GM18498 (cell line): ENCODE measurements at regions not wholly inside any gene's neighbourhood (a gene's known extent, or its start where the extent isn't known, plus 50 kb on each side); places are given as distances from the start of the nearest gene placed in this dataset.
"Not testable (repeated sequence)": the region's sequence is repeated elsewhere in the genome, so short reads cannot be mapped to it uniquely, and the experiment has no call there.

ENCODE experiments used
- ATAC-seq: cut with Tn5 transposase; IDR thresholded peaks from one replicate; pipeline ENCODE4 v1.9.1; 2021; ENCODE audit warnings: mild to moderate bottlenecking, moderate library complexity; ENCODE audit not compliant: unreplicated experiment

- ATAC-seq: no peak
Measured at GRCh38 chr11:22567759-22568158, 57.9 kb downstream of the FANCF start.

- no peak for ATAC-seq
Measured at GRCh38 chr11:22566293-22566692, 59.3 kb downstream of the FANCF start.

GRCh38 chr11:22561283-22561682 lies 64.3 kb downstream of the FANCF start:
- no peak for ATAC-seq

GRCh38 chr11:22559416-22559815 lies 66.2 kb downstream of the FANCF start:
- no peak for ATAC-seq

GRCh38 chr11:22558664-22559063 lies 67.0 kb downstream of the FANCF start:
- ATAC-seq: no peak

GRCh38 chr11:22556381-22556780 lies 69.2 kb downstream of the FANCF start:
- no peak for ATAC-seq

- no peak for ATAC-seq
Measured at GRCh38 chr11:22555881-22556280, 69.7 kb downstream of the FANCF start.

- ATAC-seq: peak; percentile 90
Measured at GRCh38 chr11:22554221-22554620, 71.4 kb downstream of the FANCF start.

GRCh38 chr11:22552885-22553284 lies 72.7 kb downstream of the FANCF start:
- no peak for ATAC-seq

GRCh38 chr11:22546746-22547145 lies 78.9 kb downstream of the FANCF start:
- ATAC-seq: no peak

- no peak for ATAC-seq
Measured at GRCh38 chr11:22543261-22543660, 82.4 kb downstream of the FANCF start.

GRCh38 chr11:22539821-22540256 lies 85.8 kb downstream of the FANCF start:
- peak; percentile 57 for ATAC-seq

GRCh38 chr11:22536071-22536470 lies 89.6 kb downstream of the FANCF start:
- no peak for ATAC-seq

- not testable (repeated sequence) for ATAC-seq
Measured at GRCh38 chr11:22528612-22529429, 96.8 kb downstream of the FANCF start.

GRCh38 chr11:22522225-22522624 lies 103.4 kb downstream of the FANCF start:
- no peak for ATAC-seq

- ATAC-seq: no peak
Measured at GRCh38 chr11:22521226-22521625, 104.4 kb downstream of the FANCF start.

- ATAC-seq: no peak
Measured at GRCh38 chr11:22520521-22520920, 105.1 kb downstream of the FANCF start.

- not testable (repeated sequence) for ATAC-seq
Measured at GRCh38 chr11:22518344-22518743, 107.3 kb downstream of the FANCF start.

GRCh38 chr11:22516111-22516510 lies 109.5 kb downstream of the FANCF start:
- ATAC-seq: no peak

- no peak for ATAC-seq
Measured at GRCh38 chr11:22512457-22512856, 113.2 kb downstream of the FANCF start.

- ATAC-seq: no peak
Measured at GRCh38 chr11:22510741-22511140, 114.9 kb downstream of the FANCF start.

- ATAC-seq: no peak
Measured at GRCh38 chr11:22510010-22510409, 115.6 kb downstream of the FANCF start.

GRCh38 chr11:22508665-22509064 lies 117.0 kb downstream of the FANCF start:
- no peak for ATAC-seq
